ENCODE measurements at regions not wholly inside any gene's neighbourhood (a gene's known extent, or its start where the extent isn't known, plus 50 kb on each side); places are given as distances from the start of the nearest gene placed in this dataset.

DNA sequence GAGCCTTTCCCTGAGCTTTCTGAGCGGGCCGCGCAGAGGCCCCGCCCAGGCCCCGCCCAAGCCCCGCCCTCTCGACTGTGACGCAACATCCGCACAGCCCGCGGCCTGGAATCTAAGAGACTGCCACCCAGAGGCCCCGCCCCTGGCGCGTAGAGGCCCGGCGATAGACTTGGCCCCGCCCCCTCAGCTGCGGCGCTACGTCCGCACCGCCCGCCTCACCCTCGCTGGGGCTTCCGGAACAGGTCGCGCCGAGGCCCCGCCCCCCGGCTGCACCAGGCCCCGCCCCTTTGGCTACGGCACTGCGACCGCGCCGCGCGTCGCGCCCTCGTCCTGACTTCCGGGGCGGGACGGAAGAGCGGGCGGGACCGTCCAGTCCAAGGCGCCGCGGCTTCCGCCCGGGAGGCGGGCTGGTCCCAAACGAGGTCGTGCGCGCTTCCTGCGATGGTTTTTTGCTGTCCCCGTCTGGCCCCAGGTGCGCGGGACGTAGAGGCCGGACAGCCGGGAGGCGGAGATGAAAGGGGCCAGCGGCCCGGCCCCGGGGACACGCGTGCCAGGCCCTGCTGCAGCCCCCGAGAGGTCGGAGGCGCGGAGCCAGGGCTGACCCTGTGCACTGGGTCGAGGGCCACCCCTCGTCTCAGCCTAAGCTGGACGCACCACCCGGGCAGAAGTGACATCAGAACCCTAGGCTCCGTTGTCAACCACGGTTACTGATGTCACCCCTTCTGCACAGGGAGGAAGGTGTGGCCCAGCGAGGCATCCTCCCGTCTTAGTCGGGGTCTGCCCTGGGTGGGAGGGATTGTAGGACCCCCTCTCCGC lies 59.0 kb upstream of the WNT7B start:
- in situ Hi-C loops (cut with HindIII; ENCODE audit: low sequenced_read_pairs): no loop called here
- TF ChIP-seq CTCF (IDR thresholded peaks at IDR 0.05; ENCODE audit: low read depth, low read length): no peak
- peak; percentile 100 for DNase-seq (ENCODE audit: low read depth, low spot score)
- H3K4me3 ChIP-seq (ENCODE audit: low read depth, low read length): peak overlapping the region; percentile 70

GRCh38 chr22:46036558-46037408 lies 59.8 kb upstream of the WNT7B start:
- peak overlapping the region; percentile 70 for H3K4me3 ChIP-seq (ENCODE audit: low read depth, low read length)
- TF ChIP-seq CTCF (IDR thresholded peaks at IDR 0.05; ENCODE audit: low read depth, low read length): peak; percentile 37
- DNase-seq (ENCODE audit: low read depth, low spot score): no peak
- in situ Hi-C loops (cut with HindIII; ENCODE audit: low sequenced_read_pairs): no loop called here

- TF ChIP-seq CTCF (IDR thresholded peaks at IDR 0.05; ENCODE audit: low read depth, low read length): no peak
- H3K4me3 ChIP-seq (ENCODE audit: low read depth, low read length): no peak overlapping the region
- in situ Hi-C loops (cut with HindIII; ENCODE audit: low sequenced_read_pairs): no loop called here
- no peak for DNase-seq (ENCODE audit: low read depth, low spot score)
These were observed 61.2 kb upstream of the WNT7B start for GRCh38 chr22:46038174-46038487.

- H3K4me3 ChIP-seq (ENCODE audit: low read depth, low read length): no peak overlapping the region
- TF ChIP-seq CTCF (IDR thresholded peaks at IDR 0.05; ENCODE audit: low read depth, low read length): no peak
- no peak for DNase-seq (ENCODE audit: low read depth, low spot score)
- in situ Hi-C loops (cut with HindIII; ENCODE audit: low sequenced_read_pairs): no loop called here
These were observed 61.8 kb upstream of the WNT7B start for GRCh38 chr22:46038516-46039430.

- DNase-seq (ENCODE audit: low read depth, low spot score): no peak
- H3K4me3 ChIP-seq (ENCODE audit: low read depth, low read length): no peak overlapping the region
- TF ChIP-seq CTCF (IDR thresholded peaks at IDR 0.05; ENCODE audit: low read depth, low read length): no peak
- in situ Hi-C loops (cut with HindIII; ENCODE audit: low sequenced_read_pairs): no loop called here
These were observed 62.6 kb upstream of the WNT7B start for GRCh38 chr22:46039535-46039934.
